ENCODE measurements at regions not wholly inside any gene's neighbourhood (a gene's known extent, or its start where the extent isn't known, plus 50 kb on each side); places are given as distances from the start of the nearest gene placed in this dataset.

DNA sequence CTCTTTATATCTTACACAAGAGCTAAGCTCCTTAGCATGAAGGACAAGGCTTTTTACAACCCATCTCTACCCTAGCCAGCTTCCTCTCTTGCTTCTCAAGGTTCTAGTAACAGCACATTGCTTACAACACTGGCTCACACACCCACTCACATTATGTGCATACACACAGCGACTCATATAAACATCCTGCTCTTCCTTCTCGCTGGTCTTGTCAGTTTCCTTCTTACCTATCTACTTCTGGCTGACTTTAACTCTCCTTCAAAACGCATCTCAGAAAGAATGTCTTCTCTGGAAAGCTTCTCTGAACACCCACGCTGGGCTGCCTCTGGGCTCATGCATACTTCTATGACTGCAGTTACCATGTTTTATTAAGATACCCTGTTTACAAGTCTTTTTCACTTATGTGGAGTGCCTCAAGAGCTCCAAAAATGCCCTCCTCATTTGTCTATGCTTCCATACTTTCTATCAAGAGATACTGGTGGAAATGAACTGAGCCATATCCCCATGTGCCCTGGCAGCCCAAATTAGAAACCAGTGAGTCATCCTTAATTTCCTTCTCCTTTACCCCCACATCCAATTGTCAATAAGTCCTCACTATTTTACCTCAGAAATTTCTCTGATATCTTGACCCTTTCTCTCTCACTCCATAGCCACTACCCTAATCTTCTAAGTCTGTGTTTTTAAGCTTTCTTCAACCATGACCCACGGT lies 126.9 kb upstream of the KRAS start:
- TF ChIP-seq, protein P1, sequence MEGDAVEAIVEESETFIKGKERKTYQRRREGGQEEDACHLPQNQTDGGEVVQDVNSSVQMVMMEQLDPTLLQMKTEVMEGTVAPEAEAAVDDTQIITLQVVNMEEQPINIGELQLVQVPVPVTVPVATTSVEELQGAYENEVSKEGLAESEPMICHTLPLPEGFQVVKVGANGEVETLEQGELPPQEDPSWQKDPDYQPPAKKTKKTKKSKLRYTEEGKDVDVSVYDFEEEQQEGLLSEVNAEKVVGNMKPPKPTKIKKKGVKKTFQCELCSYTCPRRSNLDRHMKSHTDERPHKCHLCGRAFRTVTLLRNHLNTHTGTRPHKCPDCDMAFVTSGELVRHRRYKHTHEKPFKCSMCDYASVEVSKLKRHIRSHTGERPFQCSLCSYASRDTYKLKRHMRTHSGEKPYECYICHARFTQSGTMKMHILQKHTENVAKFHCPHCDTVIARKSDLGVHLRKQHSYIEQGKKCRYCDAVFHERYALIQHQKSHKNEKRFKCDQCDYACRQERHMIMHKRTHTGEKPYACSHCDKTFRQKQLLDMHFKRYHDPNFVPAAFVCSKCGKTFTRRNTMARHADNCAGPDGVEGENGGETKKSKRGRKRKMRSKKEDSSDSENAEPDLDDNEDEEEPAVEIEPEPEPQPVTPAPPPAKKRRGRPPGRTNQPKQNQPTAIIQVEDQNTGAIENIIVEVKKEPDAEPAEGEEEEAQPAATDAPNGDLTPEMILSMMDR (IDR thresholded peaks at IDR 0.05): no peak
- no peak for TF ChIP-seq EP300 (IDR thresholded peaks at IDR 0.05)
